ENCODE measurements at regions not wholly inside any gene's neighbourhood (a gene's known extent, or its start where the extent isn't known, plus 50 kb on each side); places are given as distances from the start of the nearest gene placed in this dataset.

DNA sequence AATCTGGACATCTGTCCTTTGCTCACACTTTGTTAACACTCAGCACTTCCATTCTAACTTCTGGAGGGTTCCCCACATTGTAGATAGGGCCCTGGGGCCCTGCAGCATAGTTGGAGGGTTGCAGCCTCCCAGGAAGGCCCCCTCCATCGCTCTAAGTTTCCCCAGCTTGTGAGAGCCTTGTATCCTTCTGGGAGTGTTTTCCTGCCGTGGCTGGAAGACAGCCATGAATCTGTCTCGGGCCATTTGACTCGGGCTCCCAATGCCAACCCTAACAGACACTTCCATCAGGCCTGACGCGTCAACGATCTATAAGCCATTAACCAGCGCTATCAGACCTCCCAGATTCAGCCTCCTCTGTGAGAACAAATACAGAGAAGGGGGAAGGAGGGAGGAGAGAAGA lies 263.7 kb upstream of the RPL38 start:
- no peak for DNase-seq
- Histone ChIP-seq H3K27ac (no peak overlapping the region), H3K9me3 (replicated peaks) (no peaks in the 10 kb centered on the region)

DNA sequence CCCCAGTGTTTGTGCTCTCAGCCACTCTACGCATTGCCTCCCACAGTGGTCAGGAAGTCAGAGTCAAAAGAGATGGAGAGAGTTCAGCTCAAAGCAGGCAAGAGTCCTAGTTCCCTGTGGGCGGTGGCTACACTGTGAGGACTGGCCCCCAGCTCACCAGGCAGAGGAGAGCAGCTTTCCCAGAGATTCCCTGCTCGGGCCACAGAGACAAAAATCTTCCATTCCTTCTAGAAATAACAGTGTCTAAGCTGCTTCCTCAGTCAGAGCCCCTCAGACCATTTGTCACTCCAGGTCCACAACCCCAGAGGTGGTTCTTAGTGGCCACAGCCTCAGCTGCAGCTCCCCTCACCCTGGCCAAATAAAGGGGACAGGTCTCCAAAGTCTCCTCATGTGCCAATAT lies 263.0 kb upstream of the RPL38 start:
- Histone ChIP-seq H3K27me3 (peaks cover 18% of the 10 kb centered on the region; the same call in 1 of the 2 replicates), H3K36me3 (no peaks in the 10 kb centered on the region), H3K9me3 (replicated peaks) (no peaks in the 10 kb centered on the region), H3K4me1 (no peaks in the 10 kb centered on the region), H3K4me3 (no peak overlapping the region), H3K27ac (no peak overlapping the region)
- no peak for DNase-seq

More for the DNA sequence above, 263.7 kb upstream of the RPL38 start:
- Histone ChIP-seq H3K4me1 (no peaks in the 10 kb centered on the region), H3K4me3 (no peak overlapping the region), H3K36me3 (no peaks in the 10 kb centered on the region), H3K27me3 (peaks cover 18% of the 10 kb centered on the region; the same call in 1 of the 2 replicates)

DNA sequence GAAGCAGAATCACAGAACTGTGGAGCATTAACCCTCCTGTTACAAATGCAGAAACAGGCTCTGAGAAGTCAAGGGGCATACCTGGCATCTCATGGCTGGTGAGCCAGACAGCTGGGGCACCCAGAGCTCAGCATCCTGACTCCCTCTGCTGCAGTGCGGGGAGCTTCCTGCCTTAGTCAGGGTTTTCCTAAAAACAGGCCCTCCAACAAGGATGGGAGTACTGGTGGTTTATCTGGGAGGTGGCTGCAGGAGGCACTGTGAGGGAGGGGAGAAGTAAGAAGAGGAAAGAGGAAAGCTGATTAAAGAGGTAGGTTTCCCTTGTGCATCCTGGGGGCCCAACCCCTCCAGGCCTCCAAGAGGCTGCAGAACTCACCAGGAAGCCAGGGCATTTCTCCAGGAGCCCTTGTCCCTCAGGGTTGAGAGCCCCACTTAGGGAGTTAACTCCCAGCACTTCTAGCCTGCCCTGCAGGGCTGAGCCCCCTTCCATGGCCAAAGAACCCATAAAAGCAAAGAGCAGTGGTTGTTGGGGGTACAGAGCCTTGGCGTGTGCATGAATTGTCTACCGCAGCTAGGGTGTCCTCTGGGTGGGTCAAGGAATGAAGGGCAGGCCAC lies 261.5 kb upstream of the RPL38 start:
- no peak overlapping the region for H3K4me3 ChIP-seq
- no peak for DNase-seq
- no peaks in the 10 kb centered on the region for H3K9me3 ChIP-seq (replicated peaks)

DNA sequence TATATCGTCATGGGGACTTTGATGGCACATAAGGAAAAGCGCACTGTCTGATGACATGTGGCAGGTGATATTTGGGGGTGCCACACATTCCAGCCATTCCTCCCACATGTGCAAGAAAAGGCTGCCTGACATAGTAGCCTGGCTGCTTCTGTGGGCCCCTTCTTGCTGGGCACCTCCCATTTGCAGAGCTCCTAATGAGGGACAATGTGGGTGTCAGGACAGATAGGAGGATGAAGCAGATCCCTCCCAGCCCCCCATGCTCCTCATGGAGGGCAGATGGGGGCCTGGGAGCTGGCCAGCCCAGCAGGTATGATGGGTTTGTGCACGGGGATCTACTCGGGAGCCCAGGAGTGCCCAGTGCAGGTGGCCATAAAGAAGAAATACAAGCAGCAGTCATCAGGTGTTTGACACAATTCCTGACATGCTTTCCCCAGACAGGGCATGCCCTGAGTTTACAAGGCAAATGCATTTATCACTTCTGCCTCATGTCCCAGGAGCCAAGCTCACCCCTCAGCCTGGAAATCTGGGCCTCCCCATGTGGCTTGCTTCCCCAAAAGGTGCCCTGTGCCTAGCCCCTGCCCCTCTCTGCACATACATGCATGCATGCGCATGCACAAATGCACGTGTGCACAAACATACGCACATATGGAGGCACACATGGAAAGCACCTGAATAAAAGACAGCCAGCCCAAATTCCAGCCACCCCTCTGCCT lies 260.6 kb upstream of the RPL38 start:
- H3K4me1 ChIP-seq: no peaks in the 10 kb centered on the region
- no peak overlapping the region for H3K27ac ChIP-seq
- H3K9me3 ChIP-seq (replicated peaks): no peaks in the 10 kb centered on the region
- H3K36me3 ChIP-seq: no peaks in the 10 kb centered on the region
- no peak for DNase-seq
- no peak overlapping the region for H3K4me3 ChIP-seq
- H3K27me3 ChIP-seq: peaks cover 19% of the 10 kb centered on the region; the same call in 1 of the 2 replicates

More for the DNA sequence above, 261.5 kb upstream of the RPL38 start:
- H3K27me3 ChIP-seq: peaks cover 20% of the 10 kb centered on the region; the same call in 1 of the 2 replicates
- H3K27ac ChIP-seq: no peak overlapping the region
- no peaks in the 10 kb centered on the region for H3K36me3 ChIP-seq
- no peaks in the 10 kb centered on the region for H3K4me1 ChIP-seq

DNA sequence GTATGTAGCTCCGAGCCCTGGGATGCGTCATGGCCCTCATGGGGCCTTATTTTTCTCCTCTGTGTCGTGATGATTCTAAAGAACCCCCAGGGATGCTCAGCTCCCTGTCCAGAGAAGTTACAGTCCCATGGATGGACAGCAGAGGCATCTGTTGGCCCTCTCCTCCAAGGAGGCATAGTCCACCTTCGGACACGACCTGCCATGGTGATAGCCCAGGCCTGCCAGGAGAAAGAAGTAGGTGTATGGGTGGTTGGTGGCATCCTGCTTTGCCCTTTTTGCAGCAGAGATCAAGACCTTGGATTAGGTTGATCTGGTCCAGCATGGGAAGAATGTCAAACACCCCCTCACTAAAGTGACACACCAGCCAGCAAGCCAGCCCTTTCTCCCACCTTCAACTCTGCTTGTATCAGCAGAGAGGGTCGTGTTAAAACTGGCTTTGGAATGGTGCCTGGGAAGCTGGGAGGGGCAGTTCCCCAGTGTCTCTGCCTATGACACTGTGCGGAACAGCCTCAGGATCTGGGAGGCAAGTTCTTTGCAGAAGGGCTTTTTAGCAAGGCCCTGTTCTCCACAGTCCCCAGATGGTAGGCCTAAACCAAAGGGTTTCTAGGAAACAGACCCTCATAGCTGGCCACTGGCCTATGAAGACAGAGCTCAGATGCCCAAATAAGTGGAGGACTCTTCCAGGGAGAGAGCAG lies 259.9 kb upstream of the RPL38 start:
- peaks cover 16% of the 10 kb centered on the region; the same call in 1 of the 2 replicates for H3K27me3 ChIP-seq
- no peak overlapping the region for H3K4me3 ChIP-seq
- H3K36me3 ChIP-seq: no peaks in the 10 kb centered on the region
- H3K9me3 ChIP-seq (replicated peaks): no peaks in the 10 kb centered on the region
- DNase-seq: no peak
- H3K4me1 ChIP-seq: no peaks in the 10 kb centered on the region
- no peak overlapping the region for H3K27ac ChIP-seq

DNA sequence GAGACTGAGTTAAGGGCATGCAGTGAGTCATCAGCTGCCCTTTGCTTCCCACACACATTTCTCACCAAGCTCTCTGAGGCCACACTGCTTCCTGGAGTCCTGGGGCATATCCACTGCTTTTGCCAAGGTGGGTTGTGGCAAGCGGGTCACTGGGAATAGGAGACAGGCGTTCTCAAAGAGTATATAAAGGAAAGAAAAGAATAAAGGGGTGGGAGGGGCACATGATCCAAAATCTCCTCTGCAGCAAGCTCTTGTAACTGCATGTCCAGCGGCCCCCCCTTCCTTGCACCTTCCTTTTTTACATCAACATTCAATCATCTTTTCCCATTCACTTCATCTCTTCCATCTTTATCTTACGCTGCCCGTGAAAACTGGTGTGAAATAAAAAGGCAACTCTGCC lies 259.1 kb upstream of the RPL38 start:
- H3K27me3 ChIP-seq: peaks cover 13% of the 10 kb centered on the region; the same call in 1 of the 2 replicates
- no peaks in the 10 kb centered on the region for H3K4me1 ChIP-seq
- no peak overlapping the region for H3K4me3 ChIP-seq
- H3K27ac ChIP-seq: no peak overlapping the region
- DNase-seq: no peak
- no peaks in the 10 kb centered on the region for H3K9me3 ChIP-seq (replicated peaks)
- H3K36me3 ChIP-seq: no peaks in the 10 kb centered on the region

DNA sequence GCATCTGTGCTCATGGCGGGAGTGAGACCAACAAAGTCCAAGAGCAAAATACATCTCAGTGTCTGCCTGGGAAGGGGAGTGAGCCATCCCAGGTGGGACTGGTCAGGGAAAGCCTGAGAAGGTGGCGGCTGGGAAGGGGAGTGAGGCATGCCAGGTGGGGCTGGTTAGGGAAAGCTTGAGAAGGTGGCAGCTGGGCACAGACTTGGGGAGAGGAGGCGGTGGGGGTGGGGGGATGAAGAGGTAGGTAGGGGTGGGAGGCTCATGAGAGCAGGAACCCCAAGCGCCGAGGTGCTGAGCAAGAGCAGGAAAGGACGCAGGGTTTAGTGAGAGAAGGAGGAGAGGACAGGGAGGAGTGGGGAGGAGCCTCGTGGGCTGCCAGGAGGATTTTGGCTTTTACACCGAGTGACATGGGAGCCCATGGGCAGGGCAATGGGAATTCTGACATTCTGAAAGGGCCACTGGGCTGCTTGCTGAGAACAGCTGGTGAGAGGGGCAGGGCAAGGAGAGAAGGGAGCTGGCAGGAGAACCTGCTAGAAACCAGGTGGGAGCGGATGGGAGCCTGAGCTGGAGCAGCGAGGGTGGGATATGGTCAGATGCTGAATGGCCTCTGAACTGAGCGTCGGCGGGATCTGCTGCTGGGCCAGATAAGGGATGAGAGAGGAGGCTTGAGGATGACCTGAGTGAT lies 256.1 kb upstream of the RPL38 start:
- Histone ChIP-seq H3K27me3 (peaks cover 6% of the 10 kb centered on the region; the same call in 1 of the 2 replicates), H3K9me3 (replicated peaks) (no peaks in the 10 kb centered on the region), H3K4me1 (no peaks in the 10 kb centered on the region), H3K36me3 (no peaks in the 10 kb centered on the region), H3K27ac (no peak overlapping the region), H3K4me3 (no peak overlapping the region)
- no peak for DNase-seq

DNA sequence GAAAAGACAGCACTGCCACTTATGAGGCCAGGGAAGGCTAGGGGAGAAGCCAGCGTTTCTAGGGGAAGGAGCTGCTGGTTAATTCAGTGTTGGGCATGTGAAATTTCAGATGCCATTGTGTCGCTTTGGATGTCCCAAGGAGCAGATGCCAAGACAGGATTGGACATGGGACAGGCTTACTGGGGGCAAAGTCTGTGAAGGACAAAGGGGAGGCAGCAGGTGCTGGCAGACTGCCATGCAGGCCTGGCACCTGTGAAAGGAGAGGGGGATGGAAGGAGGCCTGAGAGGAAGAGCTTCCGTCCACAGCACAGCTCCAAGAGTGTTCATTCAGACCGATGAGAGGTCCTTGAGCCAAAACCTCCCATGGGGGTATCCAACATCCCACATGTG lies 255.5 kb upstream of the RPL38 start:
- H3K36me3 ChIP-seq: no peaks in the 10 kb centered on the region
- no peak overlapping the region for H3K27ac ChIP-seq
- no peaks in the 10 kb centered on the region for H3K9me3 ChIP-seq (replicated peaks)
- H3K27me3 ChIP-seq: peaks cover 3% of the 10 kb centered on the region; the same call in 1 of the 2 replicates
- H3K4me3 ChIP-seq: no peak overlapping the region
- no peaks in the 10 kb centered on the region for H3K4me1 ChIP-seq
- peak in 1 of 2 experiments; percentile 29 for DNase-seq

DNA sequence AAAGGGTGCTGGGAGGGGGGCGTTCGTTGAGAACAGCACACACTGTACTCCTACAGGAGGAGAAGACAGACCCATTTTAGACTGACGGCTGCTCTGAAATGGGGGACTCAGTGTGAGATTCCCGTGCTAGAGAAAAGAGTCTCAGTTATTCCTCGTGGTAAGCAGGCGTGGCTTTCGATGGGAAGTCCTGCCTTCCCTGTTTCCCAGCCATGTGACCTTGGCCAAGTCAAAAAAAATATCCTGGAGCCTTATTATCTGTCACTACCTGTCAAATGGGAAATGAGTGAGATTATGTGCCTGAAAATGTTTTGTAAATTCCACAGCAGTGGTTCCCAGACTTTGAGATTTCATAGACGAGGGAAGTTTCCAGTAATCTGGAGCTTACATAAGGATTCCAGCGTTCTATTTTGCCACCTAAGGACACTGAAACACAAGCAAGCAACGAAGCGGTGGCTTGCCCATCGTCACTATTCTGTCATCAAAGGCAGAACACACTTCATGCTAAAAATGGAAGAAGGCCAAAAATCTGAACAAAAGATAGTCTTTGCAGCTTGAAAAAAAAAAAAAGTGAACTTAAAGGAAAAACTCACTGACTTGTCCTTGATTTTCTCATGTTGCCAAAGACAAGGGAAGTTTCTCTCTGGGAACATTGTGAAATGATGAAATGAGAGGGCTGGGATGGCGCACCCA lies 253.4 kb upstream of the RPL38 start:
- DNase-seq: no peak
- no peak overlapping the region for H3K4me3 ChIP-seq
- no peak overlapping the region for H3K27ac ChIP-seq
- H3K27me3 ChIP-seq: peaks cover 3% of the 10 kb centered on the region; the same call in 1 of the 2 replicates
- no peaks in the 10 kb centered on the region for H3K4me1 ChIP-seq
- H3K36me3 ChIP-seq: no peaks in the 10 kb centered on the region
- H3K9me3 ChIP-seq (replicated peaks): no peaks in the 10 kb centered on the region

DNA sequence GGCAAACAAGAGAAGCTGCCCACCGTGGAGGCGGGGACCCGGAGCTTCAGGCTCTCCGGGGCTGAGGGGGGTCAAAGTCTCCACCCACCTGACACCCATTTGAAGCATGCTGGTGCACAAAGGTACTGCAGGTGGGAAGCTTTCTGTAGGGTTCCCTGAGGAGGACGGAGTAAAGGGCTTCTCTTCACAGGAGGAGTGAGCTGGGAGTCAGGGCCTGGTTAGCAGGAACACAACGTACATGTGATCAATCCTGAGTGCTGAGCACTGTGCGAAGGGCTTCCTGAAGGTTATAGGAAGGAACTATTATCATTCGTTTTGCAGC lies 252.9 kb upstream of the RPL38 start:
- DNase-seq: no peak
- Histone ChIP-seq H3K36me3 (no peaks in the 10 kb centered on the region), H3K4me3 (no peak overlapping the region), H3K4me1 (no peaks in the 10 kb centered on the region), H3K9me3 (replicated peaks) (no peaks in the 10 kb centered on the region), H3K27ac (no peak overlapping the region), H3K27me3 (peaks cover 3% of the 10 kb centered on the region; the same call in 1 of the 2 replicates)

DNA sequence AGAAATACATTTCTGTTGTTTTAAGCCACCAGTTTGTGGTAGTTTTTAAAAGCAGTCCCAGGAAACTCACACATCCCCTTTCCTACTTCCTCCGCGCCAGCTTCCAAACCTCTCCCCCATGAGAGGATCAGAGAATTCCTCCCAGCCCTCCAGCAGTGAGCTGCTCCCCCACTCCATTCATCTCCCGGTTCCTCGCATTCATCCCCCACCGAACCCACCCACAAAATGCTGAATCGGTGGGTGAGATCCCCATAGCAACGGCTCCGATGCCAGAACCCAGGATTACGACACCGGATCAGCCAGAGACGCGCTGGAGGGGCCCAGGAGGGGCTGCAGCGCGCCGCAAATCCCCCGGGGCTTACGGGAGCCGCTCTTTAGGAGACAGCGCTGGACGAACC lies 251.4 kb upstream of the RPL38 start:
- Histone ChIP-seq H3K27ac (no peak overlapping the region), H3K9me3 (replicated peaks) (no peaks in the 10 kb centered on the region), H3K27me3 (no peaks in the 10 kb centered on the region), H3K36me3 (no peaks in the 10 kb centered on the region), H3K4me1 (no peaks in the 10 kb centered on the region), H3K4me3 (no peak overlapping the region)
- no peak for DNase-seq

DNA sequence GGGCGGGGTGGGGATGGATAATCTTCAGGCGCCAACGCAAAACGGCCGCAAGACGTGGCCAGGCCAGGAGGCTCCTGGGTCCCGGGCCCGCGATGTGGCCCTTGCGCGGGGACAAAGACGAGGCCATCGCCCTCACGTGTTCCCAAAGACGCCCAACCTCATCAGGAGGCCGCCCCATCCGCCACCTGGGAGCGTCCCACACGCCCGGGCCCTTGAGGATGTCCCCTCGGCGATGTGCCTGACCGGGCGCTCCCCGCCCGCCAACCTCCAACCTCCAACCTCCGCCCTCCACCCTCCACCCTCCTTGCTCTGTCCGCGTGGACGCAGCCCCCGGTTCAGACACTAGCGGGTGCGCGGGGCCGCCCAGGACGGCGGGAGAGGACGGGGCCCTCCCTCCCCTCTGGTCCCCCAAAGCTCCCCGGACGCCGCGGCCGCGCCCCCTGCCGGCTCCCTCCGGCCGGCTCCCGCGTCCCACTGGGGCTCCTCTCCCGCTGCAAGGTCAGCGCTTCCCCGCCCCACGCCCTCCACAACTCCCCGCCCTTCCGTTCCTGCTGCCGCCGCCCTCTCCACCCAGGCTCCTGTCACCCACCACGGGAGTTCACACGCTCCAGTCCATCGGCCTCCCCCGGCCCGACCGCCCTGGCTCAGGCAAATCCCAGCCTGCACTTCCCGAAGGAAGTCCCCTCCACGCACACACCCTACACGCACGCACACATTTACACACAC lies 250.8 kb upstream of the RPL38 start:
- no peak for DNase-seq
- Histone ChIP-seq H3K4me1 (no peaks in the 10 kb centered on the region), H3K36me3 (no peaks in the 10 kb centered on the region), H3K4me3 (no peak overlapping the region), H3K9me3 (replicated peaks) (no peaks in the 10 kb centered on the region), H3K27ac (no peak overlapping the region), H3K27me3 (no peaks in the 10 kb centered on the region)

DNA sequence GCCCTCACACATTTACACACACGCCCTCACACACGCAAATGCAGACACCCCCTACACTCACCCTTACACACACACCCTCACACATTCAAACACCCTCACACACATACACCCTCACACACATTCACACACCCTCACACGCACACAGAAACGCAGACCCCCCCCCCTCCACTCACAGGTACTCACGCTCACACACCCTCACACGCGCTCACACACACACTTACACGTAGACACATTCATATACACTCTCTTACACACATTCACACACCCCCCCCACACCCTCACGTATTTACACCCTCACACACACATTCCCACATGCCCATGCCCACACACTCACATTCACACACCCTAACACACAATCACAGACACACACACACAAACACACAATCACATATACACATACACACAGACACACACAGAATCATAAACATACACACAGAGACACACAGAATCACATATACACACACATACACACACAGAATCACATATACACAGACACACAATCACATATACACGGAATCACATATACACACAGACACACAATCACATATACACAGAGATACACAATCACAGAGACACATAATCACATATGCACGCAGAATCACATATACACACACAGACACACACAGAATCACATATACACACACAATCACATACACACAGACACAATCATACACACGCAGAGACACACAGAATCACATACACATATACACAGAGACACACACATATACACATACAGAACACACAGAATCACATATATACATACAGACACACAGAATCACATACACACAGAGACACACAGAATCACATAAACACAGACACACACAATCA lies 250.1 kb upstream of the RPL38 start:
- Histone ChIP-seq H3K36me3 (no peaks in the 10 kb centered on the region), H3K4me1 (no peaks in the 10 kb centered on the region), H3K9me3 (replicated peaks) (no peaks in the 10 kb centered on the region), H3K4me3 (no peak overlapping the region), H3K27me3 (no peaks in the 10 kb centered on the region), H3K27ac (no peak overlapping the region)
- DNase-seq: no peak

Measured in SJCRH30 (cell line).